ENCODE measurements at regions not wholly inside any gene's neighbourhood (a gene's known extent, or its start where the extent isn't known, plus 50 kb on each side); places are given as distances from the start of the nearest gene placed in this dataset.

DNA sequence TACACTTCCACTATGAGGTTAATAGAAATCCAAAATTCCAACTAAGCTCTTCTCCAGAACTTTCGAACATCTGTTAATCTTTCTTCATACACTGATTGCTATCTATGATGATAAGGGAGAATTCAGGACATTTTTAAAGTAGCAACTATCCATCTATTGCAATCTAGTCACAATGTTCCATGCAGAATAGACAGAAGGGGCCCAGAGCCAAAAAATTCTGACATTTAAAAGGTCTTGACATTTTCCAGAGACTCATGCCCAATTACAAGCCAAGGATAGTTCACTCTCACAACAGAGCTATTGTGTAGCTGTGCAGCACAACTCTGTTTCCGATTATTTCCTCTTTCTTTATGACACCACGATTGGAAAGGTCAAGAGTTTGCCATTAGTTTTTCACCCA, 999.7 kb upstream of the ALCAM start:
- H4K20me1 ChIP-seq (ENCODE audit: insufficient read depth) = no peaks in the 10 kb centered on the region
- no peaks in the 10 kb centered on the region for H3F3A ChIP-seq (ENCODE audit: insufficient read depth, low read length, poor library complexity, severe bottlenecking)
- no peaks in the 10 kb centered on the region for H3K9me3 ChIP-seq (ENCODE audit: low read length)
- H3K27me3 ChIP-seq (ENCODE audit: insufficient read depth, low read depth, low read length) = no peaks in the 10 kb centered on the region
- H3K9me2 ChIP-seq (ENCODE audit: insufficient read depth, low read length) = no peaks in the 10 kb centered on the region
- no peak overlapping the region for H2AFZ ChIP-seq (ENCODE audit: low read depth, low read length)
- H3K79me2 ChIP-seq (replicated peaks; ENCODE audit: insufficient read depth, low read length) = no peaks in the 10 kb centered on the region
- H3K36me3 ChIP-seq (ENCODE audit: insufficient read depth, low read length) = no peaks in the 10 kb centered on the region
- TF ChIP-seq RAD21 (conservative IDR thresholded peaks at IDR 0.05) (no peak), SMC3 (conservative IDR thresholded peaks at IDR 0.05; ENCODE audit: poor library complexity) (no peak), POLR2AphosphoS5 (IDR thresholded peaks at IDR 0.05) (no peak), EP300 (conservative IDR thresholded peaks at IDR 0.05; ENCODE audit: poor library complexity, severe bottlenecking) (no peak), TAF1 (IDR thresholded peaks at IDR 0.05; ENCODE audit: low read depth) (no peak), EZH2 (IDR thresholded peaks at IDR 0.05; ENCODE audit: borderline replicate concordance, insufficient read depth, low read length, poor library complexity, severe bottlenecking) (no peak)
- TF ChIP-seq, protein P1, sequence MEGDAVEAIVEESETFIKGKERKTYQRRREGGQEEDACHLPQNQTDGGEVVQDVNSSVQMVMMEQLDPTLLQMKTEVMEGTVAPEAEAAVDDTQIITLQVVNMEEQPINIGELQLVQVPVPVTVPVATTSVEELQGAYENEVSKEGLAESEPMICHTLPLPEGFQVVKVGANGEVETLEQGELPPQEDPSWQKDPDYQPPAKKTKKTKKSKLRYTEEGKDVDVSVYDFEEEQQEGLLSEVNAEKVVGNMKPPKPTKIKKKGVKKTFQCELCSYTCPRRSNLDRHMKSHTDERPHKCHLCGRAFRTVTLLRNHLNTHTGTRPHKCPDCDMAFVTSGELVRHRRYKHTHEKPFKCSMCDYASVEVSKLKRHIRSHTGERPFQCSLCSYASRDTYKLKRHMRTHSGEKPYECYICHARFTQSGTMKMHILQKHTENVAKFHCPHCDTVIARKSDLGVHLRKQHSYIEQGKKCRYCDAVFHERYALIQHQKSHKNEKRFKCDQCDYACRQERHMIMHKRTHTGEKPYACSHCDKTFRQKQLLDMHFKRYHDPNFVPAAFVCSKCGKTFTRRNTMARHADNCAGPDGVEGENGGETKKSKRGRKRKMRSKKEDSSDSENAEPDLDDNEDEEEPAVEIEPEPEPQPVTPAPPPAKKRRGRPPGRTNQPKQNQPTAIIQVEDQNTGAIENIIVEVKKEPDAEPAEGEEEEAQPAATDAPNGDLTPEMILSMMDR (IDR thresholded peaks at IDR 0.05; ENCODE audit: poor library complexity, severe bottlenecking) = no peak
- TF ChIP-seq, protein P2, sequence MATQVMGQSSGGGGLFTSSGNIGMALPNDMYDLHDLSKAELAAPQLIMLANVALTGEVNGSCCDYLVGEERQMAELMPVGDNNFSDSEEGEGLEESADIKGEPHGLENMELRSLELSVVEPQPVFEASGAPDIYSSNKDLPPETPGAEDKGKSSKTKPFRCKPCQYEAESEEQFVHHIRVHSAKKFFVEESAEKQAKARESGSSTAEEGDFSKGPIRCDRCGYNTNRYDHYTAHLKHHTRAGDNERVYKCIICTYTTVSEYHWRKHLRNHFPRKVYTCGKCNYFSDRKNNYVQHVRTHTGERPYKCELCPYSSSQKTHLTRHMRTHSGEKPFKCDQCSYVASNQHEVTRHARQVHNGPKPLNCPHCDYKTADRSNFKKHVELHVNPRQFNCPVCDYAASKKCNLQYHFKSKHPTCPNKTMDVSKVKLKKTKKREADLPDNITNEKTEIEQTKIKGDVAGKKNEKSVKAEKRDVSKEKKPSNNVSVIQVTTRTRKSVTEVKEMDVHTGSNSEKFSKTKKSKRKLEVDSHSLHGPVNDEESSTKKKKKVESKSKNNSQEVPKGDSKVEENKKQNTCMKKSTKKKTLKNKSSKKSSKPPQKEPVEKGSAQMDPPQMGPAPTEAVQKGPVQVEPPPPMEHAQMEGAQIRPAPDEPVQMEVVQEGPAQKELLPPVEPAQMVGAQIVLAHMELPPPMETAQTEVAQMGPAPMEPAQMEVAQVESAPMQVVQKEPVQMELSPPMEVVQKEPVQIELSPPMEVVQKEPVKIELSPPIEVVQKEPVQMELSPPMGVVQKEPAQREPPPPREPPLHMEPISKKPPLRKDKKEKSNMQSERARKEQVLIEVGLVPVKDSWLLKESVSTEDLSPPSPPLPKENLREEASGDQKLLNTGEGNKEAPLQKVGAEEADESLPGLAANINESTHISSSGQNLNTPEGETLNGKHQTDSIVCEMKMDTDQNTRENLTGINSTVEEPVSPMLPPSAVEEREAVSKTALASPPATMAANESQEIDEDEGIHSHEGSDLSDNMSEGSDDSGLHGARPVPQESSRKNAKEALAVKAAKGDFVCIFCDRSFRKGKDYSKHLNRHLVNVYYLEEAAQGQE (IDR thresholded peaks at IDR 0.05; ENCODE audit: borderline replicate concordance) = no peak
- H3K4me3 ChIP-seq (ENCODE audit: low read length) = no peak overlapping the region
- no peak overlapping the region for H3K27ac ChIP-seq (ENCODE audit: low read length)
- no peak overlapping the region for H3K9ac ChIP-seq (ENCODE audit: low read length)
- no peak overlapping the region for H3K4me2 ChIP-seq (ENCODE audit: low read length)

DNA sequence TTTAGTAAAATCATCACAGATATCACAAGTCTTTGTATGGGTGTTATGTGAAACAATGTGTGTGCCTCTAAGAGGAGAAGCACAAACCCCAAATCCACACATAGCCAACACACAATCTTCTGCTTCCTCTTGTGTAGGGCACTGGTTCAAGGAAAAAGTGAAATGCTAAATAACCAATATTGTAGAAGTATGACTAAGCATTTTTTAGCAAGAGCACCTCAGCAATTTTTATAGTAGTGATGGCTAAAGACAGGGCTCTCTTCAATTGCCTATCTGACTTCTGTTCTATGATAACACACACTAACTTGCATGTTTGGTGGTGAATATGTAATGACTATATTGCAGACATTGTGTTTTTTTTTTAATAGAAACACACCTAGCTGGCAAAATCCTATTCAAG, 997.9 kb upstream of the ALCAM start:
- Histone ChIP-seq H3K9ac (ENCODE audit: low read length) (no peak overlapping the region), H4K20me1 (ENCODE audit: insufficient read depth) (no peaks in the 10 kb centered on the region), H2AFZ (ENCODE audit: low read depth, low read length) (no peak overlapping the region), H3K27ac (ENCODE audit: low read length) (no peak overlapping the region), H3K9me3 (ENCODE audit: low read length) (no peaks in the 10 kb centered on the region), H3K27me3 (ENCODE audit: insufficient read depth, low read depth, low read length) (no peaks in the 10 kb centered on the region), H3F3A (ENCODE audit: insufficient read depth, low read length, poor library complexity, severe bottlenecking) (no peaks in the 10 kb centered on the region), H3K4me3 (ENCODE audit: low read length) (no peak overlapping the region), H3K79me2 (replicated peaks; ENCODE audit: insufficient read depth, low read length) (no peaks in the 10 kb centered on the region), H3K9me2 (ENCODE audit: insufficient read depth, low read length) (no peaks in the 10 kb centered on the region), H3K36me3 (ENCODE audit: insufficient read depth, low read length) (no peaks in the 10 kb centered on the region), H3K4me2 (ENCODE audit: low read length) (no peak overlapping the region)
- TF ChIP-seq POLR2AphosphoS5 (IDR thresholded peaks at IDR 0.05) (no peak), EP300 (conservative IDR thresholded peaks at IDR 0.05; ENCODE audit: poor library complexity, severe bottlenecking) (no peak), TAF1 (IDR thresholded peaks at IDR 0.05; ENCODE audit: low read depth) (no peak), SMC3 (conservative IDR thresholded peaks at IDR 0.05; ENCODE audit: poor library complexity) (no peak), MXI1 (conservative IDR thresholded peaks at IDR 0.05; ENCODE audit: poor library complexity, severe bottlenecking) (no peak), EZH2 (IDR thresholded peaks at IDR 0.05; ENCODE audit: borderline replicate concordance, insufficient read depth, low read length, poor library complexity, severe bottlenecking) (no peak), RAD21 (conservative IDR thresholded peaks at IDR 0.05) (no peak)
- TF ChIP-seq, protein P2 (IDR thresholded peaks at IDR 0.05; ENCODE audit: borderline replicate concordance) = no peak
- TF ChIP-seq, protein P1 (IDR thresholded peaks at IDR 0.05; ENCODE audit: poor library complexity, severe bottlenecking) = no peak
